ENCODE measurements at regions not wholly inside any gene's neighbourhood (a gene's known extent, or its start where the extent isn't known, plus 50 kb on each side); places are given as distances from the start of the nearest gene placed in this dataset.

GRCh38 chr1:216983823-216984222 lies 260.6 kb upstream of the ESRRG start:
- TF ChIP-seq CTCF (IDR thresholded peaks at IDR 0.05; ENCODE audit: borderline replicate concordance, control extremely low read depth, extremely low read depth, insufficient read depth, missing control alignments) = no peak
- DNase-seq (ENCODE audit: low spot score) = no peak
- in situ Hi-C loops (cut with MboI; ENCODE audit: low sequenced_read_pairs, unreplicated experiment) = no loop called here

GRCh38 chr1:216961516-216961915 lies 238.3 kb upstream of the ESRRG start:
- no peak for DNase-seq (ENCODE audit: low spot score)
- no peak for TF ChIP-seq CTCF (IDR thresholded peaks at IDR 0.05; ENCODE audit: borderline replicate concordance, control extremely low read depth, extremely low read depth, insufficient read depth, missing control alignments)
- in situ Hi-C loops (cut with MboI; ENCODE audit: low sequenced_read_pairs, unreplicated experiment) = no loop called here

GRCh38 chr1:216960716-216961115 lies 237.5 kb upstream of the ESRRG start:
- no peak for DNase-seq (ENCODE audit: low spot score)
- in situ Hi-C loops (cut with MboI; ENCODE audit: low sequenced_read_pairs, unreplicated experiment) = no loop called here
- no peak for TF ChIP-seq CTCF (IDR thresholded peaks at IDR 0.05; ENCODE audit: borderline replicate concordance, control extremely low read depth, extremely low read depth, insufficient read depth, missing control alignments)

- no peak for TF ChIP-seq CTCF (IDR thresholded peaks at IDR 0.05; ENCODE audit: borderline replicate concordance, control extremely low read depth, extremely low read depth, insufficient read depth, missing control alignments)
- in situ Hi-C loops (cut with MboI; ENCODE audit: low sequenced_read_pairs, unreplicated experiment) = no loop called here
- DNase-seq (ENCODE audit: low spot score) = no peak
These were observed 235.3 kb upstream of the ESRRG start for GRCh38 chr1:216958569-216958968.

- TF ChIP-seq CTCF (IDR thresholded peaks at IDR 0.05; ENCODE audit: borderline replicate concordance, control extremely low read depth, extremely low read depth, insufficient read depth, missing control alignments) = no peak
- DNase-seq (ENCODE audit: low spot score) = no peak
- in situ Hi-C loops (cut with MboI; ENCODE audit: low sequenced_read_pairs, unreplicated experiment) = no loop called here
These were observed 230.3 kb upstream of the ESRRG start for GRCh38 chr1:216953495-216953894.

- in situ Hi-C loops (cut with MboI; ENCODE audit: low sequenced_read_pairs, unreplicated experiment) = no loop called here
- no peak for TF ChIP-seq CTCF (IDR thresholded peaks at IDR 0.05; ENCODE audit: borderline replicate concordance, control extremely low read depth, extremely low read depth, insufficient read depth, missing control alignments)
- DNase-seq (ENCODE audit: low spot score) = no peak
These were observed 229.6 kb upstream of the ESRRG start for GRCh38 chr1:216952864-216953263.

- no peak for DNase-seq (ENCODE audit: low spot score)
- in situ Hi-C loops (cut with MboI; ENCODE audit: low sequenced_read_pairs, unreplicated experiment) = no loop called here
- no peak for TF ChIP-seq CTCF (IDR thresholded peaks at IDR 0.05; ENCODE audit: borderline replicate concordance, control extremely low read depth, extremely low read depth, insufficient read depth, missing control alignments)
These were observed 222.4 kb upstream of the ESRRG start for GRCh38 chr1:216945538-216946080.
